ENCODE measurements at regions not wholly inside any gene's neighbourhood (a gene's known extent, or its start where the extent isn't known, plus 50 kb on each side); places are given as distances from the start of the nearest gene placed in this dataset.

DNA sequence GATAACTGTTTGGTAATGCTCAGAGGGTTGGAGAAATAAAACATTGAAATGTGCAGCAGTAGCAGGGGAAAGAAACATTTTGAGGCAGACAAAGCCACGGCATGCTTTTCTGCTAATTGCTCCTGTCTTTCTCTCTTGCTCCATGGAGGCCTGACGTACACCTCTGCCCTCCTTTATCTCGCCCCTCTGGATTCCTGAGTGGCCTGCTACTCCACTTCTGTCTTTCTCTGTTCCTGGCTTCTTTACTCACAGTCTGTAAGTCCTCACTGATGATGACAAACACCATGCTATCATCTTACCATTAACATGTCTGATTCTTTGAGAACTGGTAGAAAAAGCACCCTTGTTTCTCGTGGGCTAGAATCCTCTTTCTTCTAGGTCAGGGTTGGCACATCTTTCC, 392.9 kb downstream of the MEIS1 start:
- H3K36me3 ChIP-seq: no peaks in the 10 kb centered on the region
- no peaks in the 10 kb centered on the region for H3K27me3 ChIP-seq
- peaks cover 19% of the 10 kb centered on the region for H3K4me1 ChIP-seq (ENCODE audit: low read depth)
- peak in 1 of 2 donors; percentile 62 for DNase-seq (ENCODE audit: low read depth in 1 of 2, low spot score in 1 of 2)
- H3K9me3 ChIP-seq (ENCODE audit: low read depth): no peaks in the 10 kb centered on the region
- peak overlapping the region; percentile 3 for H3K27ac ChIP-seq
- H3K4me3 ChIP-seq: no peak overlapping the region
- TF ChIP-seq, protein P1, sequence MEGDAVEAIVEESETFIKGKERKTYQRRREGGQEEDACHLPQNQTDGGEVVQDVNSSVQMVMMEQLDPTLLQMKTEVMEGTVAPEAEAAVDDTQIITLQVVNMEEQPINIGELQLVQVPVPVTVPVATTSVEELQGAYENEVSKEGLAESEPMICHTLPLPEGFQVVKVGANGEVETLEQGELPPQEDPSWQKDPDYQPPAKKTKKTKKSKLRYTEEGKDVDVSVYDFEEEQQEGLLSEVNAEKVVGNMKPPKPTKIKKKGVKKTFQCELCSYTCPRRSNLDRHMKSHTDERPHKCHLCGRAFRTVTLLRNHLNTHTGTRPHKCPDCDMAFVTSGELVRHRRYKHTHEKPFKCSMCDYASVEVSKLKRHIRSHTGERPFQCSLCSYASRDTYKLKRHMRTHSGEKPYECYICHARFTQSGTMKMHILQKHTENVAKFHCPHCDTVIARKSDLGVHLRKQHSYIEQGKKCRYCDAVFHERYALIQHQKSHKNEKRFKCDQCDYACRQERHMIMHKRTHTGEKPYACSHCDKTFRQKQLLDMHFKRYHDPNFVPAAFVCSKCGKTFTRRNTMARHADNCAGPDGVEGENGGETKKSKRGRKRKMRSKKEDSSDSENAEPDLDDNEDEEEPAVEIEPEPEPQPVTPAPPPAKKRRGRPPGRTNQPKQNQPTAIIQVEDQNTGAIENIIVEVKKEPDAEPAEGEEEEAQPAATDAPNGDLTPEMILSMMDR (IDR thresholded peaks at IDR 0.05; ENCODE audit: low read depth, low read length): no peak

DNA sequence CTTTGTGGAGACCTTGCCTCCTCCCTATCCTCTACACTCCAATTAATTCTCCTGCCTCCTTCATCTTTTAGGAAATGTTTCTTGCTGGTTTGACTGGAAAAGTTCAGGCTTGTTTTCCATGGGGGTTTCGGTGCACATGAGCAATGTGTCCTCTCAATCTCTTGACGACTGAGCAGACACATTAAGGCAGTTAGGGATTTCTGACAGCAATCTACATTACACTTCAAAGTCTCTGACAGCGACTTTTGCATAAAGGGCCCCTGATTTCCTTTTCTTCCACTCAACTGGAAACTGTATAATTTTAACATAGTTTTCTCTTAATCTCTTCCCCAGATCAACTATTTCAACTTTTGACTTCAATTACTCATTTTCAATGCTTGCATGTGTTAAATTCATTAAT, 394.0 kb downstream of the MEIS1 start:
- no peaks in the 10 kb centered on the region for H3K9me3 ChIP-seq (ENCODE audit: low read depth)
- H3K27me3 ChIP-seq: no peaks in the 10 kb centered on the region
- TF ChIP-seq, protein P1 (IDR thresholded peaks at IDR 0.05; ENCODE audit: low read depth, low read length): no peak
- peaks cover 22% of the 10 kb centered on the region for H3K4me1 ChIP-seq (ENCODE audit: low read depth)
- DNase-seq (ENCODE audit: low read depth in 1 of 2, low spot score in 1 of 2): no peak
- H3K27ac ChIP-seq: no peak overlapping the region
- H3K36me3 ChIP-seq: no peaks in the 10 kb centered on the region
- no peak overlapping the region for H3K4me3 ChIP-seq

DNA sequence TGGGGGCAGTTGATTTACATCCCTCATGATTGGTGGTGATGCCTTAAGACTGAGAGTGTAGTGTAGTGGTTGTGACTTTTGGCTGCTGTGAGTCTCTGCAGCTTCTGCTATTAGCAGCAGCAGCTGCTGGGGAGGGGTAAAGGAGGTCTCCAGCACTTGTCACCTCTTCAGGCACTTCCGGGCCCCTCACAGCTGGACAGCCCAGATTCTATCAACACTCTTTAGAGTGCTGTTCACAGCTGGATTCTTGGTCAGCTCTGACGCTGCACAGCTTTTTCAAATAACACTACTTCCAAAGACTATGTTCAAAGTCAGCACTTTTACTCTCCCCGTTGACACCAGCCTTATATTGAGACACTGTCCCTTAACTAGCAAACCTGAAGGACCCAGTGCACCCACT, 396.0 kb downstream of the MEIS1 start:
- TF ChIP-seq, protein P1 (IDR thresholded peaks at IDR 0.05; ENCODE audit: low read depth, low read length): no peak
- no peaks in the 10 kb centered on the region for H3K27me3 ChIP-seq
- peaks cover 22% of the 10 kb centered on the region for H3K4me1 ChIP-seq (ENCODE audit: low read depth)
- H3K9me3 ChIP-seq (ENCODE audit: low read depth): no peaks in the 10 kb centered on the region
- no peak overlapping the region for H3K27ac ChIP-seq
- H3K36me3 ChIP-seq: no peaks in the 10 kb centered on the region
- H3K4me3 ChIP-seq: no peak overlapping the region
- peak in 1 of 2 donors; percentile 30 for DNase-seq (ENCODE audit: low read depth in 1 of 2, low spot score in 1 of 2)

DNA sequence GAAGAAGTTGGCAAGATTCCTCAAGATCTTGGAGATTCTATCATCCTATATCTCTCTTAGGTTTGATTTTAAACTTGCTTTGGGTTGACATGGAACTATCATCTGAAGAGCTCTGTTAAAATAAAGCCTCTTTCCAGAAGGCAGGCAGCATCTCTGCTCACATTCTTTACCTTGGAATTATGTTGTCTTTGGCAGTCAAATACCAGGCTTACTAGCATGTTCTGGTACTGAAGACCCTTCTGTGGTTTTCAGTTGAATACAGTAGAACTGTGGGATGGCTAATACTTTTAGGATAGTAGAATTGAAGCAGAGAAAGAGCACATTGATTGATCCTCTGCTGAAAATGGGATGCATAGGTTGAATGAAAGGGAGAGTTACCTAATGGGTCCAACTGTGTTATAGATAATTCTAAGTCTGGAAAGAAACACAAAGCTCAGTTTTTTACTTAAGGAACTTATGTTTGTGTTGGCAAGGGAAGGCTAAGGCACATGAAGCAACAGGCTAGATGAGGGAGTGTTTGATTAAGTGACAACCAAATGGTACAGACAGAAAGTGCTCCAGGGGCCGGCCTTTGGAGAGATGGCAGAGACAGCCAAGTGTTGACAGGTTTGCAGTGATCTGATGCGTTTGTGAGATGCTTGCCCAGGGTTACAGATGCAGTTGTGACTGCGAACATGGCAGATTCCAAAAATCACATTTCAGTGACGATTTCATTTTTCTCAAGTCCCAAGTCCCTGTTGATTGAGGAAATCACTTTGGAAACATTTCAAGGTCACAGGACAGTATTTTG, 397.9 kb downstream of the MEIS1 start:
- TF ChIP-seq, protein P1 (IDR thresholded peaks at IDR 0.05; ENCODE audit: low read depth, low read length): no peak

DNA sequence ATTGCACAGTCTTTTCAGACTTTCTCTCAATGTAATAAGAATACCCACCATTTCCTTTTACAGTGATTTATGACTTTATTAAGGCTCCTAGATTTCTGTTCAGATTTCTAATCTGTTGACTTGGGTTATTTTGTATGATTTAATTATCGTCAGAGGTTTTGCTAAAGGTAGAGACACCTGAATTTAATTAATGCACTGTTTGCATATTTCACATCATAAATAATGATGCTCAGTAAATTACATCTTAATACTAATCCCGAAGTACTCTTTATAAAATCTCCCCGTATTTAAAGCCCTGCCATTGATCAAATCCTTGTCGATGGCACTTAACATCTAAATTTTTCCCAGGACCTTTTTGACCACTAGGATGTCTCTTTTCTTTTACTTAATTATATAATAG, 399.9 kb downstream of the MEIS1 start:
- DNase-seq (ENCODE audit: low read depth in 1 of 2, low spot score in 1 of 2): no peak
- TF ChIP-seq, protein P1 (IDR thresholded peaks at IDR 0.05; ENCODE audit: low read depth, low read length): no peak
- Histone ChIP-seq H3K27me3 (no peaks in the 10 kb centered on the region), H3K4me1 (ENCODE audit: low read depth) (peaks cover 5% of the 10 kb centered on the region), H3K9me3 (ENCODE audit: low read depth) (no peaks in the 10 kb centered on the region), H3K27ac (no peak overlapping the region), H3K36me3 (no peaks in the 10 kb centered on the region), H3K4me3 (no peak overlapping the region)

More for the DNA sequence above, 397.9 kb downstream of the MEIS1 start:
- Histone ChIP-seq H3K27me3 (no peaks in the 10 kb centered on the region), H3K36me3 (no peaks in the 10 kb centered on the region), H3K9me3 (ENCODE audit: low read depth) (no peaks in the 10 kb centered on the region), H3K27ac (no peak overlapping the region), H3K4me1 (ENCODE audit: low read depth) (peaks cover 18% of the 10 kb centered on the region), H3K4me3 (no peak overlapping the region)
- peak in 1 of 2 donors; percentile 46 for DNase-seq (ENCODE audit: low read depth in 1 of 2, low spot score in 1 of 2)

Data from cardiac muscle cell (in vitro differentiated cells and primary cell).